HEK293 (cell line): ENCODE measurements at regions not wholly inside any gene's neighbourhood (a gene's known extent, or its start where the extent isn't known, plus 50 kb on each side); places are given as distances from the start of the nearest gene placed in this dataset.
A peak's percentile ranks its signal among the peaks of the same experiment; 100 is the strongest.

Experiments
- CTCF ChIA-PET: fragments of 350-600 bp; formaldehyde crosslinking; extraction: SDS; loops from one replicate; lab custom pipeline; 2021; ENCODE audit warnings: antibody characterized with exemption; lab: Yijun Ruan, JAX
- POLR2A ChIA-PET: fragments of 300-600 bp; formaldehyde crosslinking; extraction: SDS; loops from one replicate; lab custom pipeline; 2020; ENCODE audit warnings: antibody characterized with exemption, inconsistent platforms; lab: Yijun Ruan, JAX
- H3K27ac ChIP-seq: fragments of 200-500 bp; sonication (Bioruptor generic); 2 replicates; pipeline ENCODE4 v1.5.1; 2014; ENCODE audit warnings: low read depth, low read length, control low read depth, inconsistent platforms; ENCODE audit errors: extremely low read depth
- H3K36me3 ChIP-seq, 2 experiments: fragments of 200-500 bp in 1 of 2; sonication (Bioruptor generic) in 1 of 2; 1 replicate in 1 of 2; 2 replicates in 1 of 2; pipeline ENCODE4 v1.5.1; 2014 to 2017; ENCODE audit warnings: inconsistent platforms in 2 of 2, low read length in 2 of 2; ENCODE audit not compliant: control insufficient read depth in 2 of 2, insufficient read depth in 1 of 2
- H3K4me1 ChIP-seq: fragments of 200-500 bp; sonication (Bioruptor generic); 2 replicates; pipeline ENCODE4 v1.5.1; 2014; ENCODE audit warnings: mild to moderate bottlenecking, low read length, inconsistent platforms; ENCODE audit not compliant: control insufficient read depth, insufficient read depth
- H3K4me3 ChIP-seq: 2 replicates; pipeline ENCODE4 v1.5.1; 2011; ENCODE audit warnings: low read depth, mild to moderate bottlenecking, control low read depth, low read length, moderate library complexity
- H3K9me3 ChIP-seq: fragments of 200-500 bp; sonication (Bioruptor generic); 2 replicates; pipeline ENCODE4 v1.5.1; 2014; ENCODE audit warnings: low read depth, low read length, inconsistent platforms; ENCODE audit not compliant: control insufficient read depth, insufficient read depth
- HOXD13 ChIP-seq: sonication (generic); formaldehyde crosslinking; IDR thresholded peaks from 2 replicates; pipeline ENCODE4 v1.8.0; 2022; ENCODE audit warnings: missing genetic modification reagents, borderline replicate concordance
- KLF9 ChIP-seq: fragments of 450-650 bp; formaldehyde crosslinking; IDR thresholded peaks from 2 replicates; pipeline ENCODE4 v1.5.1; 2016; ENCODE audit warnings: missing biosample characterization, missing genetic modification characterization, low read depth
- SCRT1 ChIP-seq: fragments of 450-650 bp; formaldehyde crosslinking; IDR thresholded peaks from 2 replicates; pipeline ENCODE4 v1.5.1; 2016; ENCODE audit warnings: missing biosample characterization, missing genetic modification characterization, borderline replicate concordance
- SETDB1 ChIP-seq: IDR thresholded peaks from one replicate; pipeline ENCODE4 v1.6.1; 2017; ENCODE audit warnings: mild to moderate bottlenecking, low read length, moderate library complexity, mixed read lengths; ENCODE audit not compliant: insufficient read length
- ZBTB7A ChIP-seq: fragments of 450-650 bp; formaldehyde crosslinking; IDR thresholded peaks from 2 replicates; pipeline ENCODE4 v1.5.1; 2016; ENCODE audit warnings: low read depth, missing biosample characterization, missing genetic modification characterization
- ZNF121 ChIP-seq: fragments of 450-650 bp; formaldehyde crosslinking; IDR thresholded peaks from 2 replicates; pipeline ENCODE4 v1.5.1; 2016; ENCODE audit warnings: missing biosample characterization, missing genetic modification characterization
- ZNF239 ChIP-seq: fragments of 450-650 bp; formaldehyde crosslinking; IDR thresholded peaks from 2 replicates; pipeline ENCODE4 v1.5.1; 2016; ENCODE audit warnings: missing biosample characterization, missing genetic modification characterization
- ZNF335 ChIP-seq: fragments of 450-650 bp; formaldehyde crosslinking; conservative IDR thresholded peaks from 2 replicates; pipeline ENCODE4 v1.5.1; 2016; ENCODE audit warnings: missing biosample characterization, missing genetic modification characterization
- ZNF416 ChIP-seq: fragments of 450-650 bp; formaldehyde crosslinking; IDR thresholded peaks from 2 replicates; pipeline ENCODE4 v1.5.1; 2016; ENCODE audit warnings: missing biosample characterization, missing genetic modification characterization
- ZNF529 ChIP-seq: fragments of 450-650 bp; formaldehyde crosslinking; IDR thresholded peaks from 2 replicates; pipeline ENCODE4 v1.5.1; 2017; ENCODE audit warnings: missing genetic modification characterization, missing biosample characterization; ENCODE audit not compliant: insufficient replicate concordance
- ZNF558 ChIP-seq: fragments of 450-650 bp; formaldehyde crosslinking; IDR thresholded peaks from 2 replicates; pipeline ENCODE4 v1.5.1; 2016; ENCODE audit warnings: missing biosample characterization, missing genetic modification characterization
- ZNF660 ChIP-seq: fragments of 450-650 bp; IDR thresholded peaks from 2 replicates; pipeline ENCODE4 v1.5.1; 2018; ENCODE audit warnings: missing biosample characterization, mild to moderate bottlenecking, missing genetic modification characterization
- TF ChIP-seq, protein P1 (sequence below): fragments of 450-650 bp; formaldehyde crosslinking; IDR thresholded peaks from 2 replicates; pipeline ENCODE4 v1.5.1; 2016; ENCODE audit warnings: missing biosample characterization, missing genetic modification characterization
- TF ChIP-seq, protein P2 (sequence below): fragments of 450-650 bp; formaldehyde crosslinking; IDR thresholded peaks from 2 replicates; pipeline ENCODE4 v1.5.1; 2017; ENCODE audit warnings: missing biosample characterization, missing genetic modification characterization
- TF ChIP-seq, protein P3 (sequence below): fragments of 450-650 bp; formaldehyde crosslinking; IDR thresholded peaks from 2 replicates; pipeline ENCODE4 v1.5.1; 2016; ENCODE audit warnings: missing biosample characterization, missing genetic modification characterization
- TF ChIP-seq, protein P4 (sequence below): fragments of 450-650 bp; formaldehyde crosslinking; IDR thresholded peaks from 2 replicates; pipeline ENCODE4 v1.5.1; 2016; ENCODE audit warnings: missing biosample characterization, missing genetic modification characterization
- TF ChIP-seq, protein P5 (sequence below): fragments of 450-650 bp; formaldehyde crosslinking; IDR thresholded peaks from 2 replicates; pipeline ENCODE4 v1.5.1; 2016; ENCODE audit warnings: missing biosample characterization, missing genetic modification characterization

DNA sequence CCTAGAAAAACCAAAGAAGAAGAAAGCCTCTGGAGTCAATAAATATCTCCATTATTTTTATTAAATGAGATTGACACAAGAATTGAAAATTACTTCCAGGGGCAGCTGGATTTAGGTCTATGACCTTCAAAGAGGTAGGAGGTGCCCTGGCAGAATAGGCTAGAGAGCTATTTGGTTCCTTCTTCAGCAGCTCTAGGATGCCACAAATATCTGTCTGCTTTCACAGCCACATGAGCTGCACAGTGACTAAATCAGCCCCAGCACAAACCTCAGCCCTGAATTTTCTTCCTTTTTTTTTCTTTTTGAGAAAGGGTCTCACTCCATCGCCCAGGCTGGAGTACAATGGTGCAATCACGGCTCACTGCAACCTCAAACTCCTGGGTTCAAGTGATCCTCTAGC, 223.5 kb downstream of the ABHD5 start:
- TF ChIP-seq HOXD13 (CRISPR knock-in tag) = no peak
- TF ChIP-seq, protein P1, sequence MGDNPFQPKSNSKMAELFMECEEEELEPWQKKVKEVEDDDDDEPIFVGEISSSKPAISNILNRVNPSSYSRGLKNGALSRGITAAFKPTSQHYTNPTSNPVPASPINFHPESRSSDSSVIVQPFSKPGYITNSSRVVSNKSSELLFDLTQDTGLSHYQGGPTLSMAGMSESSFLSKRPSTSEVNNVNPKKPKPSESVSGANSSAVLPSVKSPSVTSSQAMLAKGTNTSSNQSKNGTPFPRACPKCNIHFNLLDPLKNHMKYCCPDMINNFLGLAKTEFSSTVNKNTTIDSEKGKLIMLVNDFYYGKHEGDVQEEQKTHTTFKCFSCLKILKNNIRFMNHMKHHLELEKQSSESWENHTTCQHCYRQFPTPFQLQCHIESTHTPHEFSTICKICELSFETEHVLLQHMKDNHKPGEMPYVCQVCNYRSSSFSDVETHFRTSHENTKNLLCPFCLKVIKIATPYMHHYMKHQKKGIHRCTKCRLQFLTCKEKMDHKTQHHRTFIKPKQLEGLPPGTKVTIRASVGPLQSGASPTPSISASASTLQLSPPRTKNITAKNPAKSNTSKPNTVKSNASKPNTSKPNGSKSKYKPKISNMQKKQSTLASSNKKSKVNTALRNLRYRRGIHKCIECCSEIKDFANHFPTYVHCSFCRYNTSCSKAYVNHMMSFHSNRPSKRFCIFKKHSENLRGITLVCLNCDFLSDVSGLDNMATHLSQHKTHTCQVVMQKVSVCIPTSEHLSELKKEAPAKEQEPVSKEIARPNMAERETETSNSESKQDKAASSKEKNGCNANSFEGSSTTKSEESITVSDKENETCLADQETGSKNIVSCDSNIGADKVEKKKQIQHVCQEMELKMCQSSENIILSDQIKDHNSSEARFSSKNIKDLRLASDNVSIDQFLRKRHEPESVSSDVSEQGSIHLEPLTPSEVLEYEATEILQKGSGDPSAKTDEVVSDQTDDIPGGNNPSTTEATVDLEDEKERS = no peak
- TF ChIP-seq ZNF121 (tag by site-specific recombination) = no peak
- no peak for TF ChIP-seq ZNF529 (tag by site-specific recombination)
- no peak for TF ChIP-seq ZNF558 (tag by site-specific recombination)
- no peak for TF ChIP-seq SCRT1 (tag by site-specific recombination)
- TF ChIP-seq KLF9 (tag by site-specific recombination) = no peak
- TF ChIP-seq, protein P2, sequence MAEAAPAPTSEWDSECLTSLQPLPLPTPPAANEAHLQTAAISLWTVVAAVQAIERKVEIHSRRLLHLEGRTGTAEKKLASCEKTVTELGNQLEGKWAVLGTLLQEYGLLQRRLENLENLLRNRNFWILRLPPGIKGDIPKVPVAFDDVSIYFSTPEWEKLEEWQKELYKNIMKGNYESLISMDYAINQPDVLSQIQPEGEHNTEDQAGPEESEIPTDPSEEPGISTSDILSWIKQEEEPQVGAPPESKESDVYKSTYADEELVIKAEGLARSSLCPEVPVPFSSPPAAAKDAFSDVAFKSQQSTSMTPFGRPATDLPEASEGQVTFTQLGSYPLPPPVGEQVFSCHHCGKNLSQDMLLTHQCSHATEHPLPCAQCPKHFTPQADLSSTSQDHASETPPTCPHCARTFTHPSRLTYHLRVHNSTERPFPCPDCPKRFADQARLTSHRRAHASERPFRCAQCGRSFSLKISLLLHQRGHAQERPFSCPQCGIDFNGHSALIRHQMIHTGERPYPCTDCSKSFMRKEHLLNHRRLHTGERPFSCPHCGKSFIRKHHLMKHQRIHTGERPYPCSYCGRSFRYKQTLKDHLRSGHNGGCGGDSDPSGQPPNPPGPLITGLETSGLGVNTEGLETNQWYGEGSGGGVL (tag by site-specific recombination) = no peak
- no peak for TF ChIP-seq ZNF416
- no peak for TF ChIP-seq ZBTB7A (tag by site-specific recombination)
- no peak for TF ChIP-seq ZNF335 (tag by site-specific recombination)
- TF ChIP-seq ZNF239 (tag by site-specific recombination) = no peak
- TF ChIP-seq ZNF660 (tag by site-specific recombination) = no peak
- no peak for TF ChIP-seq SETDB1
- TF ChIP-seq, protein P3, sequence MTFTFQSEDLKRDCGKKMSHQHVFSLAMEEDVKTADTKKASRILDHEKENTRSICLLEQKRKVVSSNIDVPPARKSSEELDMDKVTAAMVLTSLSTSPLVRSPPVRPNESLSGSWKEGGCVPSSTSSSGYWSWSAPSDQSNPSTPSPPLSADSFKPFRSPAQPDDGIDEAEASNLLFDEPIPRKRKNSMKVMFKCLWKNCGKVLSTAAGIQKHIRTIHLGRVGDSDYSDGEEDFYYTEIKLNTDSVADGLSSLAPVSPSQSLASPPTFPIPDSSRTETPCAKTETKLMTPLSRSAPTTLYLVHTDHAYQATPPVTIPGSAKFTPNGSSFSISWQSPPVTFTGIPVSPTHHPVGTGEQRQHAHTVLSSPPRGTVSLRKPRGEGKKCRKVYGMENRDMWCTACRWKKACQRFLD (tag by site-specific recombination) = no peak
- TF ChIP-seq, all 188 proteins: peak for 0
- Histone ChIP-seq H3K9me3 (no peaks in the 10 kb centered on the region), H3K27ac (no peak overlapping the region), H3K4me1 (no peaks in the 10 kb centered on the region), H3K4me3 (no peak overlapping the region), H3K36me3 (no peaks in the 10 kb centered on the region)
- ChIA-PET POLR2A (no interaction called here), CTCF (no interaction called here)

DNA sequence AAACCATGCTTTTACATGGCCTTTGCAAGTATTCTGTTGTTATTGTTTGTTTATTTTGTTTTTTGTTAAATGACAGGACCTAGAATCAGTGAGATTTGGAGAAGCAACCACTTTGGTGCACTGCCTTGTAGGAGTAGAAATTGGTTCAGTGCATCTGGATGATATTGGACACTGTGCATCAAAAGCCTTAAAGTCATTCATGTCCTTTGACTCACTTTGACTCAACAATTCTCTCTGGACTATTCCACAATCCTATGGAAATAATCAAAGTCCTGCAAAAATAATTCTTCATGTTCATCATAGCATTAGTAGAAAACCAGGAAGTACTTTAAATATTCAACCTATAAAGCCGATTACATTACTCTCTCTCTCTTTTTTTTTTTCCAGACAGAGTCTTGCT, 224.8 kb downstream of the ABHD5 start:
- H3K9me3 ChIP-seq = no peaks in the 10 kb centered on the region
- TF ChIP-seq, protein P4, sequence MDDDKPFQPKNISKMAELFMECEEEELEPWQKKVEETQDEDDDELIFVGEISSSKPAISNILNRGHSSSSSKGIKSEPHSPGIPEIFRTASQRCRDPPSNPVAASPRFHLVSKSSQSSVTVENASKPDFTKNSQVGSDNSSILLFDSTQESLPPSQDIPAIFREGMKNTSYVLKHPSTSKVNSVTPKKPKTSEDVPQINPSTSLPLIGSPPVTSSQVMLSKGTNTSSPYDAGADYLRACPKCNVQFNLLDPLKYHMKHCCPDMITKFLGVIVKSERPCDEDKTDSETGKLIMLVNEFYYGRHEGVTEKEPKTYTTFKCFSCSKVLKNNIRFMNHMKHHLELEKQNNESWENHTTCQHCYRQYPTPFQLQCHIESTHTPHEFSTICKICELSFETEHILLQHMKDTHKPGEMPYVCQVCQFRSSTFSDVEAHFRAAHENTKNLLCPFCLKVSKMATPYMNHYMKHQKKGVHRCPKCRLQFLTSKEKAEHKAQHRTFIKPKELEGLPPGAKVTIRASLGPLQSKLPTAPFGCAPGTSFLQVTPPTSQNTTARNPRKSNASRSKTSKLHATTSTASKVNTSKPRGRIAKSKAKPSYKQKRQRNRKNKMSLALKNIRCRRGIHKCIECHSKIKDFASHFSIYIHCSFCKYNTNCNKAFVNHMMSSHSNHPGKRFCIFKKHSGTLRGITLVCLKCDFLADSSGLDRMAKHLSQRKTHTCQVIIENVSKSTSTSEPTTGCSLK (tag by site-specific recombination) = no peak
- TF ChIP-seq ZNF660 (tag by site-specific recombination) = no peak
- TF ChIP-seq, protein P5, sequence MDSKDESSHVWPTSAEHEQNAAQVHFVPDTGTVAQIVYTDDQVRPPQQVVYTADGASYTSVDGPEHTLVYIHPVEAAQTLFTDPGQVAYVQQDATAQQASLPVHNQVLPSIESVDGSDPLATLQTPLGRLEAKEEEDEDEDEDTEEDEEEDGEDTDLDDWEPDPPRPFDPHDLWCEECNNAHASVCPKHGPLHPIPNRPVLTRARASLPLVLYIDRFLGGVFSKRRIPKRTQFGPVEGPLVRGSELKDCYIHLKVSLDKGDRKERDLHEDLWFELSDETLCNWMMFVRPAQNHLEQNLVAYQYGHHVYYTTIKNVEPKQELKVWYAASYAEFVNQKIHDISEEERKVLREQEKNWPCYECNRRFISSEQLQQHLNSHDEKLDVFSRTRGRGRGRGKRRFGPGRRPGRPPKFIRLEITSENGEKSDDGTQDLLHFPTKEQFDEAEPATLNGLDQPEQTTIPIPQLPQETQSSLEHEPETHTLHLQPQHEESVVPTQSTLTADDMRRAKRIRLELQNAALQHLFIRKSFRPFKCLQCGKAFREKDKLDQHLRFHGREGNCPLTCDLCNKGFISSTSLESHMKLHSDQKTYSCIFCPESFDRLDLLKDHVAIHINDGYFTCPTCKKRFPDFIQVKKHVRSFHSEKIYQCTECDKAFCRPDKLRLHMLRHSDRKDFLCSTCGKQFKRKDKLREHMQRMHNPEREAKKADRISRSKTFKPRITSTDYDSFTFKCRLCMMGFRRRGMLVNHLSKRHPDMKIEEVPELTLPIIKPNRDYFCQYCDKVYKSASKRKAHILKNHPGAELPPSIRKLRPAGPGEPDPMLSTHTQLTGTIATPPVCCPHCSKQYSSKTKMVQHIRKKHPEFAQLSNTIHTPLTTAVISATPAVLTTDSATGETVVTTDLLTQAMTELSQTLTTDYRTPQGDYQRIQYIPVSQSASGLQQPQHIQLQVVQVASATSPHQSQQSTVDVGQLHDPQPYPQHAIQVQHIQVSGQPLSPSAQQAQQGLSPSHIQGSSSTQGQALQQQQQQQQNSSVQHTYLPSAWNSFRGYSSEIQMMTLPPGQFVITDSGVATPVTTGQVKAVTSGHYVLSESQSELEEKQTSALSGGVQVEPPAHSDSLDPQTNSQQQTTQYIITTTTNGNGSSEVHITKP = peak; percentile 80
- no peaks in the 10 kb centered on the region for H3K4me1 ChIP-seq
- no peaks in the 10 kb centered on the region for H3K36me3 ChIP-seq
- ChIA-PET CTCF (no interaction called here), POLR2A (no interaction called here)
- H3K4me3 ChIP-seq = no peak overlapping the region
- H3K27ac ChIP-seq = no peak overlapping the region
